ENCODE measurements at regions not wholly inside any gene's neighbourhood (a gene's known extent, or its start where the extent isn't known, plus 50 kb on each side); places are given as distances from the start of the nearest gene placed in this dataset.

- DNase-seq, result no peak
Measured at GRCh38 chr6:148263961-148264360, 78.7 kb upstream of the SASH1 start.

GRCh38 chr6:148265054-148265453 is 77.6 kb upstream of the SASH1 start:
- DNase-seq, result peak; percentile 85

GRCh38 chr6:148269386-148269785 is 73.3 kb upstream of the SASH1 start:
- no peak for DNase-seq

GRCh38 chr6:148271711-148272439 is 70.8 kb upstream of the SASH1 start:
- peak; percentile 86 for DNase-seq

DNA sequence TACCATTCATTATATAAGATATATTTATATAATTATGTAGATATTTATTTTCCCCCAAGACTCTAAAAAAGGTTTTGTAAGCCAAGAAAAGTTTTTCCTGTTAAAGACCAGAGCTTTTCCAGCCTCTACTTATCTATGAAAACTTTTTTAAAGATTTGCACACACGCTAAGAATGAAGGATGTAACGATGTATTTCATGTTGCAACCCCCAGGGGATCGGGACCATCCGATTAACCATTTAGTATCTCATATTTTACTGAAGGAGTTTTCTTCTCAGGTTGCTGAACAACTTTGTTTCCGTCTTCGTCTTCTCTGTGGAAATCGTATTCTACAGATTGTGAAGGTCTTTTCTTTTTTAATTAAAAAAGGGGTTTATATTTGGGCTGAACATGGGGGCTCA is 70.0 kb upstream of the SASH1 start:
- no peak for DNase-seq

DNA sequence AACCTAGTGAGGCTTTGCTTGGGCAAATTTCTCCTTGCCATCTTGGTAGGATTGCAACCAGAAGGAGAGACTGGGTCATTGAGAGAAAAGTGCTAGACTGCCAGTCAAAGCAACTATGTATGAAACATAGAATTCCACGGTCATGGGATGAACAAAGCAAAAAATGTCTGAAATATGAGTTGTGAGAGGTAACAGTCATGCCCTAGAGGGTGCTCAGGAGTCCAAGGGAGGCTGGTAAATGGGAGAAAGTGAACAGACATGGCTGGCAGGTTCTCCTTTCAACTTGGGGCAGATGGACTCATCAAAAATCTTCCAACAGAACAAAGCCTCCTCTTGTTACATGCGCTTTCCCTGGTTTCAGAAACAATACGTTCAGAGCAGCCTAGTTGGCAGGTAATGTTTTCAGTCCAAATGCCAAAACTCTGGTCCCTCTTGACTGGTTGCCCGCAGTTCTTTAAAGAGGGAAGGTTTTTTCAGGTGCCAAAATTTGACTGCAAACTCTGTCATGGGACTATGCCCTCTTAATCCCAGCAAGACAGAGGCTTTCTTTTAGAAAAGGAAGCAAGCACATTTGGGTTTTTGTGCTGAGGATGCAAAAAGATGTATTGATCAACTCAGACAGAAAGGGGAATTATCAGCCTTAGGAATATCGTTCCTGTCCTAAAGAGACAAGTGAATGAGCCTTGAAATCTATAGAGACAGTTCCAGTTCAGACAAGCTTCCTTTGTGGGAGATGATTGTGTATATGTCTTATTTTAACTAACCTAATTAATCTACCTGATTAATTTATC is 68.5 kb upstream of the SASH1 start:
- no peak for DNase-seq

DNA sequence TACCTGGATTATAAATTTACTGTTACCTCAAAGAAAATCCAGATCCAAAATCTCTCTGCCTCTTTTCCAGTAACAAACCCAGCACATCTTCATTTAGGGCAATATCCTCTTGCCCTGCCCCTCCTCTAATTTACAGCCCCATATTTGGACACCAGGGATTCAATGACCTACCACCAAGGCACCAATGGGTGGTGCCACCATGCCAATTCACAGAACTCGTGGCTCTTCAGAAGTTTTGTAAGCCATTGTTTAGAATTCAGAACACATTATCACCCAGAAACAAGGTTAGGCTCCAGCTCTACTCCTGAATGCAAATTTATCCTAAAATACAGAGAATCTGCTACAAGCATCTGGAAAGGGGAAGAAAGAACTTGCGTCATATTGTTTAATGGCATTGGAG is 67.8 kb upstream of the SASH1 start:
- DNase-seq, result no peak

- peak; percentile 79 for DNase-seq
Measured at GRCh38 chr6:148285205-148285604, 57.4 kb upstream of the SASH1 start.

- no peak for DNase-seq
Measured at GRCh38 chr6:148286563-148286962, 56.1 kb upstream of the SASH1 start.

DNA sequence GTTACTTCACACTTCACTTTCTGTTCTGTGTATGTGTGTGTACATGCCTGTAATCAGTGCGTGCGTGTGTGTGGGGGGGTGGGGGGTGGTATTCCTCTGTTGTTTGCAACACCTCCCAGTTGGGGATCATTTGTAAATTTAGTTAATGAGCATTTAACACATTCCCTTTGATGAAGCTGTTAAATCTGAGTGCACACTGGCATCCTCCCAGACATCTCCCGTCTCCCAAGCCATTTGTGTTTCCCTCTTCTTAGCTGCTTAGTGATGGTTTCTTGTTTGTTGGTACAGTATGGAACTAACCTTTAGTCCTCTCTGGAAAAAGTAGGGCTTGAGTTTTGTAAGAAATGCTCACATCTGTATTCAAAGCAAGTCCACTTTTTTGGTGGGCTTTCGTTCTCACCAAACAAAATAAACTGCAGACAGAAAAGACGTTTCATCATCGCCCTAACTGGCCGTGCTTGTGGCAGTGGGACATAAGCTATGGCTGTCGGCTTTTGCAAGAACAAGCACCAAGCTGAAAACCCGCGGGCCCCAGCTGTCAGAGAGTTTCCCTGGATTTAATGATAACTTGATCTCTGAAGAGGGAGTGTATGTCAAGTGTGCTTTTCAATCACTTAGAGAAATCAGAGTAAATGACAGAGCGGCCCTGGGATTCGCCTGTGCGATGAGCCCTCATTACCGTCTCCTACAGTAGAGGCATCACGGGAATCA is 54.9 kb upstream of the SASH1 start:
- no peak for DNase-seq

- DNase-seq, result no peak
Measured at GRCh38 chr6:148288541-148288940, 54.1 kb upstream of the SASH1 start.

GRCh38 chr6:148289153-148289552 is 53.5 kb upstream of the SASH1 start:
- DNase-seq, result no peak

DNA sequence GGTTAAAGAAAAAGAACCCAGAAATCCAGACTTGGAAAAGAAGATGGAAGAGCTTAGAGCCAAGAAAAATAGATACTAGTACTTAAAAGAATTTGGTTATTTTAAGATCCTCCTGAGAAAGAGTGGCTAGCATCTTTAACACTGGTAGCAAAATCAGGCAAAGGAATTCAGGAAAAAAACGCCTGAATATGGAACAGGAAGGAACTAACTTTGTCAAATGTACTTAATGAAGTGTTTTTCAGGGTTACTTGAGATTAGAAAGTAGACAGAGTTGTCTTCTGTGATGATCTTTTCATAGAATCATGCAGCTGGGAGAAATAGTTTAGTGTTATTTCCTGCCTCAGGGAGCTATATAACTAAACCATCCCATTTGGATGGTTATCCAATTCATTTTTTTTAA is 50.8 kb upstream of the SASH1 start:
- DNase-seq, result no peak
